Lung microvascular endothelial cell (primary cell): ENCODE measurements at regions not wholly inside any gene's neighbourhood (a gene's known extent, or its start where the extent isn't known, plus 50 kb on each side); places are given as distances from the start of the nearest gene placed in this dataset.
A peak's percentile ranks its signal among the peaks of the same experiment; 100 is the strongest.

Experiments
- DNase-seq, 2 donors: peaks; one replicate each; pipeline versions ENCODE4 v3.0.0 to v3.0.0-alpha.2; 2010; ENCODE audit warnings: low read depth in 2 of 2

GRCh38 chr9:108012886-108013665, 523.5 kb upstream of the KLF4 start:
- no peak for DNase-seq

GRCh38 chr9:108012405-108012804, 522.8 kb upstream of the KLF4 start:
- no peak for DNase-seq

- no peak for DNase-seq
Observed at GRCh38 chr9:108003526-108003925, 514.0 kb upstream of the KLF4 start.

GRCh38 chr9:108002371-108002956, 512.9 kb upstream of the KLF4 start:
- no peak for DNase-seq

- peak in 1 of 2 donors; percentile 80 for DNase-seq
Observed at GRCh38 chr9:108001237-108001636, 511.7 kb upstream of the KLF4 start.

- DNase-seq = no peak
Observed at GRCh38 chr9:107999890-108000289, 510.3 kb upstream of the KLF4 start.

GRCh38 chr9:107999011-107999410, 509.4 kb upstream of the KLF4 start:
- no peak for DNase-seq

GRCh38 chr9:107994648-107995047, 505.1 kb upstream of the KLF4 start:
- DNase-seq = no peak

- no peak for DNase-seq
Observed at GRCh38 chr9:107992271-107992670, 502.7 kb upstream of the KLF4 start.

GRCh38 chr9:107991581-107991980, 502.0 kb upstream of the KLF4 start:
- DNase-seq = no peak

- DNase-seq = no peak
Observed at GRCh38 chr9:107989544-107989943, 500.0 kb upstream of the KLF4 start.

GRCh38 chr9:107989099-107989498, 499.5 kb upstream of the KLF4 start:
- no peak for DNase-seq

GRCh38 chr9:107984956-107985355, 495.4 kb upstream of the KLF4 start:
- no peak for DNase-seq

- DNase-seq = no peak
Observed at GRCh38 chr9:107983762-107984161, 494.2 kb upstream of the KLF4 start.

GRCh38 chr9:107983181-107983603, 493.6 kb upstream of the KLF4 start:
- peak in 1 of 2 donors; percentile 46 for DNase-seq

GRCh38 chr9:107982745-107983144, 493.2 kb upstream of the KLF4 start:
- DNase-seq = no peak

GRCh38 chr9:107982001-107982400, 492.4 kb upstream of the KLF4 start:
- no peak for DNase-seq

GRCh38 chr9:107980984-107981383, 491.4 kb upstream of the KLF4 start:
- DNase-seq = no peak

GRCh38 chr9:107976767-107977166, 487.2 kb upstream of the KLF4 start:
- peak in 1 of 2 donors; percentile 7 for DNase-seq

- DNase-seq = peak in 1 of 2 donors; percentile 10
Observed at GRCh38 chr9:107975426-107976010, 485.9 kb upstream of the KLF4 start.

- no peak for DNase-seq
Observed at GRCh38 chr9:107973451-107973850, 483.9 kb upstream of the KLF4 start.

- DNase-seq = no peak
Observed at GRCh38 chr9:107972346-107972745, 482.8 kb upstream of the KLF4 start.

GRCh38 chr9:107971241-107971640, 481.7 kb upstream of the KLF4 start:
- DNase-seq = no peak
